K562 (cell line): ENCODE measurements at regions not wholly inside any gene's neighbourhood (a gene's known extent, or its start where the extent isn't known, plus 50 kb on each side); places are given as distances from the start of the nearest gene placed in this dataset.
A peak's percentile ranks its signal among the peaks of the same experiment; 100 is the strongest.

Experiments
- ATAC-seq: fragments of 200-7000 bp; cut with Tn5 transposase; 3 replicates; pipeline ENCODE4 v1.9.1; 2020; ENCODE audit warnings: moderate library complexity
- BruUV-seq: library from RNA; stranded (reverse); fragments of 400-500 nt; replicated peaks from 2 replicates; lab custom pipeline; 2021; lab: Mats Ljungman, UMichigan
- CTCF ChIA-PET: fragments of 300-600 bp; formaldehyde crosslinking; extraction: SDS; loops from one replicate; lab custom pipeline; 2021; ENCODE audit warnings: low intra/inter-chr PET ratio; lab: Yijun Ruan, JAX
- POLR2A ChIA-PET: fragments of 300-600, 350-650 bp; sonication (Branson Sonifier 250); formaldehyde crosslinking; extraction: SDS; loops from one replicate; lab custom pipeline; 2021; ENCODE audit warnings: antibody characterized with exemption, inconsistent platforms; lab: Yijun Ruan, JAX
- DNase-seq, 4 experiments: peaks; one replicate each; pipeline versions ENCODE4 v3.0.0 to v3.0.0-alpha.2; 2011 to 2018; ENCODE audit warnings: low spot score in 3 of 4, mixed read lengths in 3 of 4; ENCODE audit errors: extremely low read depth in 1 of 4
- FAIRE-seq: peaks from 2 replicates; lab custom pipeline; 2011; peaks lifted over from hg19 to GRCh38; lab: Jason Lieb, UNC
- H2AFZ ChIP-seq: 2 replicates; pipeline ENCODE4 v1.6.0; 2011; ENCODE audit warnings: low read depth, low read length, control low read depth, inconsistent platforms
- H3K27ac ChIP-seq: fragments of 200-600 bp; 3 replicates; pipeline ENCODE4 v1.8.0; 2011; ENCODE audit warnings: low read depth, mild to moderate bottlenecking, control low read depth, inconsistent platforms, low read length, moderate library complexity, mixed read lengths; ENCODE audit errors: extremely low read depth
- H3K27me3 ChIP-seq, 2 experiments: fragments of 300-600 bp in 1 of 2; 2 replicates in 1 of 2; 3 replicates in 1 of 2; pipeline versions ENCODE4 v1.6.0 to v1.8.0; 2011; ENCODE audit warnings: inconsistent platforms in 2 of 2, low read length in 2 of 2, mild to moderate bottlenecking in 1 of 2, mixed read lengths in 1 of 2, moderate library complexity in 1 of 2; ENCODE audit not compliant: control insufficient read depth in 2 of 2, insufficient read depth in 2 of 2
- H3K36me3 ChIP-seq: fragments of 300-600 bp; 3 replicates; pipeline ENCODE4 v1.8.0; 2011; ENCODE audit warnings: mild to moderate bottlenecking, low read length, inconsistent platforms; ENCODE audit not compliant: control insufficient read depth, insufficient read depth
- H3K4me1 ChIP-seq, 2 experiments: fragments of 200-600 bp in 1 of 2; replicated peaks in 1 of 2; 2 replicates in 1 of 2; 3 replicates in 1 of 2; pipeline versions ENCODE4 v1.5.1 to v1.8.0; 2011; ENCODE audit warnings: inconsistent platforms in 2 of 2, low read length in 2 of 2, mild to moderate bottlenecking in 1 of 2, mixed read lengths in 1 of 2, moderate library complexity in 1 of 2; ENCODE audit not compliant: control insufficient read depth in 2 of 2, insufficient read depth in 2 of 2
- H3K4me2 ChIP-seq: 2 replicates; pipeline ENCODE4 v1.6.1; 2011; ENCODE audit warnings: low read length, control low read depth, inconsistent platforms, mixed read lengths; ENCODE audit not compliant: insufficient read depth
- H3K4me3 ChIP-seq: fragments of 200-600 bp; sonication (generic), shearing (Covaris generic); 2 replicates; pipeline ENCODE4 v1.5.1; 2016; ENCODE audit warnings: control low read depth, inconsistent platforms
- H3K79me2 ChIP-seq: fragments of 200-600 bp; 3 replicates; pipeline ENCODE4 v1.8.0; 2011; ENCODE audit warnings: low read length, inconsistent platforms; ENCODE audit not compliant: control insufficient read depth, insufficient read depth
- H3K9ac ChIP-seq, 2 experiments: 2 replicates each; pipeline versions ENCODE4 v1.6.0 to v1.6.1; 2011; ENCODE audit warnings: low read depth in 2 of 2, low read length in 2 of 2, control low read depth in 1 of 2, inconsistent platforms in 1 of 2, mild to moderate bottlenecking in 1 of 2, mixed read lengths in 1 of 2; ENCODE audit not compliant: insufficient read depth in 1 of 2
- H3K9me1 ChIP-seq: one replicate; pipeline ENCODE4 v1.6.0; 2011; ENCODE audit warnings: inconsistent platforms, mild to moderate bottlenecking, low read length, moderate library complexity; ENCODE audit not compliant: control insufficient read depth, insufficient read depth
- H3K9me3 ChIP-seq: replicated peaks from 2 replicates; pipeline ENCODE4 v1.5.1; 2011; ENCODE audit warnings: low read depth, low read length, inconsistent platforms; ENCODE audit not compliant: control insufficient read depth, insufficient read depth
- H4K20me1 ChIP-seq: replicated peaks from 2 replicates; pipeline ENCODE4 v1.6.1; 2011; ENCODE audit warnings: low read length, inconsistent platforms, mixed read lengths; ENCODE audit not compliant: control insufficient read depth, insufficient read depth
- EWSR1 ChIP-seq: fragments of 450-650 bp; IDR thresholded peaks from 2 replicates; pipeline ENCODE4 v1.6.1; 2018; ENCODE audit warnings: borderline replicate concordance, mild to moderate bottlenecking, low read depth, moderate library complexity; ENCODE audit not compliant: partially characterized antibody
- HNRNPLL ChIP-seq: fragments of 200-400 bp; formaldehyde crosslinking; IDR thresholded peaks from 2 replicates; pipeline ENCODE4 v1.6.1; 2017; ENCODE audit warnings: low read length, low read depth, mild to moderate bottlenecking; ENCODE audit not compliant: poor library complexity, severe bottlenecking
- ZNF507 ChIP-seq: conservative IDR thresholded peaks from 2 replicates; pipeline ENCODE4 v1.6.1; 2017; ENCODE audit warnings: missing genetic modification characterization, missing compliant biosample characterization
- WGBS: fragments of 100-300 bp; shearing (Covaris generic); methylation state at CpG from one replicate; pipeline ENCODE4 v1.1.6; 2016; ENCODE audit warnings: low coverage, mixed read lengths; ENCODE audit not compliant: insufficient coverage; ENCODE audit errors: missing lambda C conversion rate; 5-methylcytosine and 5-hydroxymethylcytosine counted together
- in situ Hi-C: fragments of 300-500 bp; cut with MboI; formaldehyde crosslinking; loops from 4 replicates; pipeline ENCODE4 v1.15.0; 2018; ENCODE audit warnings: inconsistent platforms, mixed read lengths
- intact Hi-C: fragments of 100-400 bp; cut with micrococcal nuclease; formaldehyde crosslinking; loops from 2 replicates; pipeline ENCODE4 v1.14.2; 2022
- TF ChIP-seq, protein P1 (sequence below): sonication (generic); formaldehyde crosslinking; IDR thresholded peaks from 2 replicates; pipeline ENCODE4 v1.8.1; 2023; ENCODE audit warnings: mild to moderate bottlenecking, missing genetic modification reagents
- TF ChIP-seq, protein P2 (sequence below): sonication (generic); formaldehyde crosslinking; IDR thresholded peaks from 2 replicates; pipeline ENCODE4 v1.8.0; 2023; ENCODE audit warnings: mild to moderate bottlenecking, missing genetic modification reagents

DNA sequence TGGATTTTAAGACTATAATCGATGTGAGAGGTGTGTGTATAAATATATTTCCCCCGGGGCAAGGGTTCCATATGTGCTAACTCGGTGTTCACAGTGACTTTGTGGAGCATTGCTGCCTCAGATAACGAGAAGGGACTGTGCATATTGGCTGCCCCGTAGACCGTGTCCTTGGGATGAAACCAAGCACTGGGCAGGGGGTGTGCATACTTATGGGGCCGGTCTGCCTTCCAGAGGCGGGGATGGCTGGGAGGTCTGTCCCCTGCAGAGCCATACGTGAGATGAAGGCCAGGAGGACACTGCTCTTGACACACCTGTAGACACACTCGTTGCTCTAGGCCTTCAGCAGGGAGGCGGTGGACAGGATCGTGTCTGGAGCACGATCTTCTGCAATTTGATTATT lies 56.0 kb upstream of the ZNF354A start:
- Histone ChIP-seq H3K27me3 (peaks cover 0 to 4% of the 10 kb centered on the region in 2 experiments; a peak in 2 of 5 replicates), H4K20me1 (no peaks in the 10 kb centered on the region), H3K9ac (no peak overlapping the region; a peak in 1 of 4 replicates), H2AFZ (no peak overlapping the region), H3K4me2 (no peak overlapping the region), H3K27ac (no peak overlapping the region), H3K9me1 (no peaks in the 10 kb centered on the region), H3K4me1 (peaks cover 0 to 12% of the 10 kb centered on the region in 2 experiments; a peak in 3 of 5 replicates), H3K36me3 (peaks cover 3% of the 10 kb centered on the region; the same call in 2 of the 3 replicates), H3K9me3 (no peaks in the 10 kb centered on the region), H3K4me3 (no peak overlapping the region), H3K79me2 (no peaks in the 10 kb centered on the region)
- 26% methylated on average over 13 of the region's 13 CpGs for WGBS
- in situ Hi-C loops (no loop called here), intact Hi-C loops (no loop called here)
- no peak for DNase-seq
- ATAC-seq = no peak
- no peak for FAIRE-seq
- BruUV-seq = no TSS peak
- CTCF ChIA-PET = no interaction called here
- POLR2A ChIA-PET = interaction anchor here (0.6 kb wide), 1 partner anchor 1214 kb away, joined by 4 read pairs; no protein-coding TSS in a partner anchor
- TF ChIP-seq, protein P1, sequence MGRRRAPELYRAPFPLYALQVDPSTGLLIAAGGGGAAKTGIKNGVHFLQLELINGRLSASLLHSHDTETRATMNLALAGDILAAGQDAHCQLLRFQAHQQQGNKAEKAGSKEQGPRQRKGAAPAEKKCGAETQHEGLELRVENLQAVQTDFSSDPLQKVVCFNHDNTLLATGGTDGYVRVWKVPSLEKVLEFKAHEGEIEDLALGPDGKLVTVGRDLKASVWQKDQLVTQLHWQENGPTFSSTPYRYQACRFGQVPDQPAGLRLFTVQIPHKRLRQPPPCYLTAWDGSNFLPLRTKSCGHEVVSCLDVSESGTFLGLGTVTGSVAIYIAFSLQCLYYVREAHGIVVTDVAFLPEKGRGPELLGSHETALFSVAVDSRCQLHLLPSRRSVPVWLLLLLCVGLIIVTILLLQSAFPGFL (CRISPR knock-in tag) = no peak
- TF ChIP-seq ZNF507 = peak; percentile 7; the same call in 1 of the 2 replicates
- no peak for TF ChIP-seq EWSR1
- TF ChIP-seq HNRNPLL = no peak
- TF ChIP-seq, protein P2, sequence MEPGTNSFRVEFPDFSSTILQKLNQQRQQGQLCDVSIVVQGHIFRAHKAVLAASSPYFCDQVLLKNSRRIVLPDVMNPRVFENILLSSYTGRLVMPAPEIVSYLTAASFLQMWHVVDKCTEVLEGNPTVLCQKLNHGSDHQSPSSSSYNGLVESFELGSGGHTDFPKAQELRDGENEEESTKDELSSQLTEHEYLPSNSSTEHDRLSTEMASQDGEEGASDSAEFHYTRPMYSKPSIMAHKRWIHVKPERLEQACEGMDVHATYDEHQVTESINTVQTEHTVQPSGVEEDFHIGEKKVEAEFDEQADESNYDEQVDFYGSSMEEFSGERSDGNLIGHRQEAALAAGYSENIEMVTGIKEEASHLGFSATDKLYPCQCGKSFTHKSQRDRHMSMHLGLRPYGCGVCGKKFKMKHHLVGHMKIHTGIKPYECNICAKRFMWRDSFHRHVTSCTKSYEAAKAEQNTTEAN (CRISPR knock-in tag) = no peak
